B cell (primary cell): ENCODE measurements at regions not wholly inside any gene's neighbourhood (a gene's known extent, or its start where the extent isn't known, plus 50 kb on each side); places are given as distances from the start of the nearest gene placed in this dataset.

ENCODE experiments used
- EZH2 ChIP-seq: IDR thresholded peaks from 2 replicates; pipeline ENCODE4 v1.6.1; 2012; ENCODE audit warnings: borderline replicate concordance, low read depth, mild to moderate bottlenecking, moderate library complexity, low read length; ENCODE audit not compliant: insufficient read depth, poor library complexity, severe bottlenecking
- TF ChIP-seq, protein P1 (sequence below): fragments of 200-600 bp; IDR thresholded peaks from one replicate; pipeline ENCODE4 v1.8.0; 2022; ENCODE audit warnings: antibody characterized with exemption, mild to moderate bottlenecking

DNA sequence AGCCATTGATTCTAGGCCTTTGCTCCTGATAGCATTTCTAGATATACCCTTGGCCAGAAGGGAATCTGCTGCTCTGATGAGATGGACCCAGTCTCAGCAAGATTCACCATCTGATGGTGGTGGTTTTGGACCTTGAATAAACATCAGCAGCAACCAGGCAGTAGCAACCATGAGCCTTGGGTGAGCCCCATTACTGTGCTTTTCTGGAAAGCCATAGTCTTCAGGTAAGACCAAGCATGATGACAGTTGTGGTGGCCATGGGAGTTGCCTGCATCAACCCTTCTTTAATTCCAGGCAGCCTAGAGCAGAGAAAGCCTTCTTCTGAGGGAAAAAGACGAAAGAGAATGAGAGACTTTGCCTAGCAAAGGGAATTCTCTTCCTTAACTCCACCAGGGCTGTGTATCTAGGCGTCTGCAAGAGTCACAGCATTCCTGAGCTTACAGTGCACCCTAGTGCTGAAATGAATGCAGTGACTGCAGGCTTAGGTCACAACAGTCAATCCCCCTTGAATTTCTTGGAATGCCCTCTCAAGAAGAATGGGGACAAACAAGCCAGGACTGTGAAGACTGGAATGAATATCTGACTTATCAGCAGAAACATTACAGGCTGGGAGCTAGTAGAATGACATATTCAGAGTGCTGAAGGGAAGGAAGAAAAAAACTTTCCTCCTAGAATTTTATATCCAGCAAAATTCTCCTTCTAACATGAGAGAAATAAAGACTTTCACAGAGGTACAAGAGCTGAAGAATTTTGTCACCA lies 942.4 kb upstream of the PCDH20 start:
- TF ChIP-seq, protein P1, sequence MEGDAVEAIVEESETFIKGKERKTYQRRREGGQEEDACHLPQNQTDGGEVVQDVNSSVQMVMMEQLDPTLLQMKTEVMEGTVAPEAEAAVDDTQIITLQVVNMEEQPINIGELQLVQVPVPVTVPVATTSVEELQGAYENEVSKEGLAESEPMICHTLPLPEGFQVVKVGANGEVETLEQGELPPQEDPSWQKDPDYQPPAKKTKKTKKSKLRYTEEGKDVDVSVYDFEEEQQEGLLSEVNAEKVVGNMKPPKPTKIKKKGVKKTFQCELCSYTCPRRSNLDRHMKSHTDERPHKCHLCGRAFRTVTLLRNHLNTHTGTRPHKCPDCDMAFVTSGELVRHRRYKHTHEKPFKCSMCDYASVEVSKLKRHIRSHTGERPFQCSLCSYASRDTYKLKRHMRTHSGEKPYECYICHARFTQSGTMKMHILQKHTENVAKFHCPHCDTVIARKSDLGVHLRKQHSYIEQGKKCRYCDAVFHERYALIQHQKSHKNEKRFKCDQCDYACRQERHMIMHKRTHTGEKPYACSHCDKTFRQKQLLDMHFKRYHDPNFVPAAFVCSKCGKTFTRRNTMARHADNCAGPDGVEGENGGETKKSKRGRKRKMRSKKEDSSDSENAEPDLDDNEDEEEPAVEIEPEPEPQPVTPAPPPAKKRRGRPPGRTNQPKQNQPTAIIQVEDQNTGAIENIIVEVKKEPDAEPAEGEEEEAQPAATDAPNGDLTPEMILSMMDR = no peak
- TF ChIP-seq EZH2 = no peak
